Keratinocyte (primary cell): ENCODE measurements at regions not wholly inside any gene's neighbourhood (a gene's known extent, or its start where the extent isn't known, plus 50 kb on each side); places are given as distances from the start of the nearest gene placed in this dataset.

ENCODE experiments used
- CTCF ChIP-seq, 3 experiments: IDR thresholded peaks in 1 of 3; conservative IDR thresholded peaks in 1 of 3; optimal IDR thresholded peaks in 1 of 3; 2 replicates in 2 of 3; 3 replicates in 1 of 3; pipeline versions ENCODE3 to v1.5.1; 2011; ENCODE audit warnings: low read length in 3 of 3, mild to moderate bottlenecking in 3 of 3, moderate library complexity in 2 of 3, control low read depth in 1 of 3, inconsistent platforms in 1 of 3; ENCODE audit not compliant: insufficient read depth in 2 of 3; ENCODE audit errors: extremely low read depth in 1 of 3
- EZH2 ChIP-seq: IDR thresholded peaks from one replicate; pipeline ENCODE4 v1.6.1; 2012; ENCODE audit warnings: inconsistent platforms, mild to moderate bottlenecking, low read length, moderate library complexity

GRCh38 chr14:44412858-44413569, 94.1 kb downstream of the FSCB start:
- TF ChIP-seq EZH2 (no peak), CTCF (optimal IDR thresholded peaks at IDR 0.05 in 1 of 3, IDR thresholded peaks at IDR 0.05 in 1 of 3, conservative IDR thresholded peaks at IDR 0.05 in 1 of 3; ENCODE audit: extremely low read depth in 1 of 3, insufficient read depth in 2 of 3, low read length in 3 of 3) (no peak)
